C4-2B (cell line): ENCODE measurements at regions not wholly inside any gene's neighbourhood (a gene's known extent, or its start where the extent isn't known, plus 50 kb on each side); places are given as distances from the start of the nearest gene placed in this dataset.

Source experiments
- CTCF ChIP-seq: fragments of 450-650 bp; conservative IDR thresholded peaks from 2 replicates; pipeline ENCODE4 v1.5.1; 2017; ENCODE audit warnings: mild to moderate bottlenecking
- ZFX ChIP-seq: fragments of 450-650 bp; IDR thresholded peaks from 2 replicates; pipeline ENCODE4 v1.6.1; 2017

GRCh38 chr11:90512846-90513245 lies 290.0 kb upstream of the CHORDC1 start:
- TF ChIP-seq CTCF (no peak), ZFX (no peak)
